ENCODE measurements at regions not wholly inside any gene's neighbourhood (a gene's known extent, or its start where the extent isn't known, plus 50 kb on each side); places are given as distances from the start of the nearest gene placed in this dataset.

- POLR2A ChIA-PET (ENCODE audit: low non-redundant PET), result no interaction called here
- H3K27me3 ChIP-seq (replicated peaks; ENCODE audit: insufficient read depth, low read depth, low read length, poor library complexity), result no peaks in the 10 kb centered on the region
- H3K4me1 ChIP-seq (ENCODE audit: insufficient read depth, low read length, poor library complexity, severe bottlenecking), result no peaks in the 10 kb centered on the region
- DNase-seq (ENCODE audit: low spot score), result no peak
- TF ChIP-seq CTCF (conservative IDR thresholded peaks at IDR 0.05; ENCODE audit: low read depth, low read length), result no peak
- no peak for TF ChIP-seq EZH2 (IDR thresholded peaks at IDR 0.05; ENCODE audit: borderline replicate concordance, low read depth, low read length, poor library complexity, severe bottlenecking)
- no TSS peak for BruUV-seq (replicated peaks)
- CTCF ChIA-PET, result no interaction called here
- H3K27ac ChIP-seq (ENCODE audit: low read depth, low read length, poor library complexity, severe bottlenecking), result no peak overlapping the region
- no peak overlapping the region for H3K4me3 ChIP-seq (ENCODE audit: low read depth, low read length, poor library complexity, severe bottlenecking)
- no peaks in the 10 kb centered on the region for H3K9me3 ChIP-seq (ENCODE audit: low read depth, low read length, poor library complexity, severe bottlenecking)
- intact Hi-C loops (cut with micrococcal nuclease; ENCODE audit: unreplicated experiment), result no loop called here
- H3K36me3 ChIP-seq (ENCODE audit: insufficient read depth, low read length, poor library complexity, severe bottlenecking), result no peaks in the 10 kb centered on the region
Observed at GRCh38 chr17:72545766-72546165, 424.9 kb downstream of the SOX9 start.

GRCh38 chr17:72553051-72553755 is 432.4 kb downstream of the SOX9 start:
- no peak for DNase-seq (ENCODE audit: low spot score)
- no peaks in the 10 kb centered on the region for H3K27me3 ChIP-seq (replicated peaks; ENCODE audit: insufficient read depth, low read depth, low read length, poor library complexity)
- no peaks in the 10 kb centered on the region for H3K36me3 ChIP-seq (ENCODE audit: insufficient read depth, low read length, poor library complexity, severe bottlenecking)
- no peaks in the 10 kb centered on the region for H3K9me3 ChIP-seq (ENCODE audit: low read depth, low read length, poor library complexity, severe bottlenecking)
- H3K4me1 ChIP-seq (ENCODE audit: insufficient read depth, low read length, poor library complexity, severe bottlenecking), result no peaks in the 10 kb centered on the region
- intact Hi-C loops (cut with micrococcal nuclease; ENCODE audit: unreplicated experiment), result no loop called here
- no peak overlapping the region for H3K27ac ChIP-seq (ENCODE audit: low read depth, low read length, poor library complexity, severe bottlenecking)
- POLR2A ChIA-PET (ENCODE audit: low non-redundant PET), result no interaction called here
- CTCF ChIA-PET, result no interaction called here
- no peak overlapping the region for H3K4me3 ChIP-seq (ENCODE audit: low read depth, low read length, poor library complexity, severe bottlenecking)
- no peak for TF ChIP-seq CTCF (conservative IDR thresholded peaks at IDR 0.05; ENCODE audit: low read depth, low read length)
- TF ChIP-seq EZH2 (IDR thresholded peaks at IDR 0.05; ENCODE audit: borderline replicate concordance, low read depth, low read length, poor library complexity, severe bottlenecking), result no peak
- BruUV-seq (replicated peaks), result no TSS peak

GRCh38 chr17:72554508-72554907 is 433.7 kb downstream of the SOX9 start:
- no peaks in the 10 kb centered on the region for H3K4me1 ChIP-seq (ENCODE audit: insufficient read depth, low read length, poor library complexity, severe bottlenecking)
- CTCF ChIA-PET, result no interaction called here
- TF ChIP-seq CTCF (conservative IDR thresholded peaks at IDR 0.05; ENCODE audit: low read depth, low read length) (no peak), EZH2 (IDR thresholded peaks at IDR 0.05; ENCODE audit: borderline replicate concordance, low read depth, low read length, poor library complexity, severe bottlenecking) (no peak)
- POLR2A ChIA-PET (ENCODE audit: low non-redundant PET), result no interaction called here
- H3K27ac ChIP-seq (ENCODE audit: low read depth, low read length, poor library complexity, severe bottlenecking), result no peak overlapping the region
- DNase-seq (ENCODE audit: low spot score), result no peak
- H3K9me3 ChIP-seq (ENCODE audit: low read depth, low read length, poor library complexity, severe bottlenecking), result no peaks in the 10 kb centered on the region
- H3K4me3 ChIP-seq (ENCODE audit: low read depth, low read length, poor library complexity, severe bottlenecking), result no peak overlapping the region
- intact Hi-C loops (cut with micrococcal nuclease; ENCODE audit: unreplicated experiment), result no loop called here
- H3K27me3 ChIP-seq (replicated peaks; ENCODE audit: insufficient read depth, low read depth, low read length, poor library complexity), result no peaks in the 10 kb centered on the region
- BruUV-seq (replicated peaks), result no TSS peak
- H3K36me3 ChIP-seq (ENCODE audit: insufficient read depth, low read length, poor library complexity, severe bottlenecking), result no peaks in the 10 kb centered on the region

Measured in A673 (cell line).